ENCODE measurements at regions not wholly inside any gene's neighbourhood (a gene's known extent, or its start where the extent isn't known, plus 50 kb on each side); places are given as distances from the start of the nearest gene placed in this dataset.

GRCh38 chr1:234969011-234969441 lies 159.6 kb downstream of the TOMM20 start:
- Histone ChIP-seq H4K20me1 (ENCODE audit: insufficient read depth, low read length) (no peaks in the 10 kb centered on the region), H2AFZ (ENCODE audit: low read length) (no peak overlapping the region), H3K27ac (ENCODE audit: low read depth, low read length, poor library complexity, severe bottlenecking) (peak overlapping the region; percentile 88), H3K79me2 (ENCODE audit: insufficient read depth, low read length) (no peaks in the 10 kb centered on the region), H3K9me3 (ENCODE audit: low read length) (no peaks in the 10 kb centered on the region), H3K27me3 (ENCODE audit: insufficient read depth, low read length) (no peaks in the 10 kb centered on the region), H3K4me1 (ENCODE audit: insufficient read depth, low read length, severe bottlenecking) (peaks cover 74% of the 10 kb centered on the region), H3K9ac (ENCODE audit: low read length) (peak overlapping the region; percentile 29; the same call in 1 of the 2 replicates), H3F3A (ENCODE audit: insufficient read depth, low read length) (no peaks in the 10 kb centered on the region), H3K4me2 (ENCODE audit: low read length) (peak overlapping the region; percentile 20), H3K4me3 (ENCODE audit: low read depth, low read length, poor library complexity, severe bottlenecking) (no peak overlapping the region), H3K9me2 (ENCODE audit: low read depth, low read length) (no peaks in the 10 kb centered on the region), H3K36me3 (ENCODE audit: insufficient read depth, low read length) (no peaks in the 10 kb centered on the region)
- TF ChIP-seq CTCF (IDR thresholded peaks at IDR 0.05; ENCODE audit: low read length): no peak
- no peak for TF ChIP-seq EZH2 (IDR thresholded peaks at IDR 0.05; ENCODE audit: borderline replicate concordance, low read length)

GRCh38 chr1:234968451-234968850 lies 160.2 kb downstream of the TOMM20 start:
- no peaks in the 10 kb centered on the region for H3K9me3 ChIP-seq (ENCODE audit: low read length)
- H3K4me3 ChIP-seq (ENCODE audit: low read depth, low read length, poor library complexity, severe bottlenecking): no peak overlapping the region
- H3K4me1 ChIP-seq (ENCODE audit: insufficient read depth, low read length, severe bottlenecking): peaks cover 74% of the 10 kb centered on the region
- no peaks in the 10 kb centered on the region for H3K36me3 ChIP-seq (ENCODE audit: insufficient read depth, low read length)
- no peaks in the 10 kb centered on the region for H3K79me2 ChIP-seq (ENCODE audit: insufficient read depth, low read length)
- no peaks in the 10 kb centered on the region for H3K9me2 ChIP-seq (ENCODE audit: low read depth, low read length)
- H2AFZ ChIP-seq (ENCODE audit: low read length): no peak overlapping the region
- peak overlapping the region; percentile 88 for H3K27ac ChIP-seq (ENCODE audit: low read depth, low read length, poor library complexity, severe bottlenecking)
- H3K27me3 ChIP-seq (ENCODE audit: insufficient read depth, low read length): no peaks in the 10 kb centered on the region
- no peaks in the 10 kb centered on the region for H3F3A ChIP-seq (ENCODE audit: insufficient read depth, low read length)
- no peaks in the 10 kb centered on the region for H4K20me1 ChIP-seq (ENCODE audit: insufficient read depth, low read length)
- TF ChIP-seq CTCF (IDR thresholded peaks at IDR 0.05; ENCODE audit: low read length) (no peak), EZH2 (IDR thresholded peaks at IDR 0.05; ENCODE audit: borderline replicate concordance, low read length) (no peak)
- peak overlapping the region; percentile 20 for H3K4me2 ChIP-seq (ENCODE audit: low read length)
- peak overlapping the region; percentile 29; the same call in 1 of the 2 replicates for H3K9ac ChIP-seq (ENCODE audit: low read length)

- H3K36me3 ChIP-seq (ENCODE audit: insufficient read depth, low read length): no peaks in the 10 kb centered on the region
- no peak overlapping the region for H3K4me2 ChIP-seq (ENCODE audit: low read length)
- no peak overlapping the region for H3K9ac ChIP-seq (ENCODE audit: low read length)
- no peak for TF ChIP-seq EZH2 (IDR thresholded peaks at IDR 0.05; ENCODE audit: borderline replicate concordance, low read length)
- H3K9me2 ChIP-seq (ENCODE audit: low read depth, low read length): no peaks in the 10 kb centered on the region
- H3F3A ChIP-seq (ENCODE audit: insufficient read depth, low read length): peaks cover 9% of the 10 kb centered on the region
- no peak overlapping the region for H2AFZ ChIP-seq (ENCODE audit: low read length)
- H3K4me1 ChIP-seq (ENCODE audit: insufficient read depth, low read length, severe bottlenecking): peaks cover 74% of the 10 kb centered on the region
- no peak overlapping the region for H3K4me3 ChIP-seq (ENCODE audit: low read depth, low read length, poor library complexity, severe bottlenecking)
- H3K27me3 ChIP-seq (ENCODE audit: insufficient read depth, low read length): no peaks in the 10 kb centered on the region
- H4K20me1 ChIP-seq (ENCODE audit: insufficient read depth, low read length): no peaks in the 10 kb centered on the region
- H3K27ac ChIP-seq (ENCODE audit: low read depth, low read length, poor library complexity, severe bottlenecking): no peak overlapping the region
- H3K79me2 ChIP-seq (ENCODE audit: insufficient read depth, low read length): no peaks in the 10 kb centered on the region
- H3K9me3 ChIP-seq (ENCODE audit: low read length): no peaks in the 10 kb centered on the region
These were observed 161.5 kb downstream of the TOMM20 start for GRCh38 chr1:234967121-234967520.

GRCh38 chr1:234965111-234965510 lies 163.5 kb downstream of the TOMM20 start:
- Histone ChIP-seq H2AFZ (ENCODE audit: low read length) (no peak overlapping the region), H3K9me3 (ENCODE audit: low read length) (no peaks in the 10 kb centered on the region), H3K79me2 (ENCODE audit: insufficient read depth, low read length) (no peaks in the 10 kb centered on the region), H3K27me3 (ENCODE audit: insufficient read depth, low read length) (no peaks in the 10 kb centered on the region), H3K4me3 (ENCODE audit: low read depth, low read length, poor library complexity, severe bottlenecking) (no peak overlapping the region), H3K9ac (ENCODE audit: low read length) (no peak overlapping the region), H3K36me3 (ENCODE audit: insufficient read depth, low read length) (no peaks in the 10 kb centered on the region), H4K20me1 (ENCODE audit: insufficient read depth, low read length) (no peaks in the 10 kb centered on the region), H3K27ac (ENCODE audit: low read depth, low read length, poor library complexity, severe bottlenecking) (peak overlapping the region; percentile 95), H3K4me2 (ENCODE audit: low read length) (no peak overlapping the region), H3F3A (ENCODE audit: insufficient read depth, low read length) (peaks cover 12% of the 10 kb centered on the region), H3K4me1 (ENCODE audit: insufficient read depth, low read length, severe bottlenecking) (peaks cover 74% of the 10 kb centered on the region), H3K9me2 (ENCODE audit: low read depth, low read length) (no peaks in the 10 kb centered on the region)
- no peak for TF ChIP-seq EZH2 (IDR thresholded peaks at IDR 0.05; ENCODE audit: borderline replicate concordance, low read length)
- TF ChIP-seq CTCF (IDR thresholded peaks at IDR 0.05; ENCODE audit: low read length): no peak
